Hepatocyte (in vitro differentiated cells): ENCODE measurements at regions not wholly inside any gene's neighbourhood (a gene's known extent, or its start where the extent isn't known, plus 50 kb on each side); places are given as distances from the start of the nearest gene placed in this dataset.

Experiments used
- DNase-seq: peaks from one replicate; pipeline ENCODE4 v3.0.0-alpha.2; 2016; ENCODE audit warnings: low spot score
- H2AFZ ChIP-seq: fragments of 200-600 bp; sonication (generic); 2 replicates; pipeline ENCODE4 v1.6.0; 2016; ENCODE audit warnings: antibody characterized with exemption, mild to moderate bottlenecking
- H3K27ac ChIP-seq: fragments of 200-600 bp; sonication (generic); 2 replicates; pipeline ENCODE4 v1.5.1; 2016; ENCODE audit warnings: mild to moderate bottlenecking
- H3K27me3 ChIP-seq: fragments of 200-600 bp; sonication (generic); 2 replicates; pipeline ENCODE4 v1.6.1; 2016
- H3K36me3 ChIP-seq: fragments of 200-600 bp; sonication (generic); replicated peaks from 2 replicates; pipeline ENCODE4 v1.5.1; 2016; ENCODE audit warnings: low read depth; ENCODE audit not compliant: insufficient read depth
- H3K4me1 ChIP-seq: fragments of 200-600 bp; sonication (generic); 2 replicates; pipeline ENCODE4 v1.5.1; 2016; ENCODE audit warnings: mild to moderate bottlenecking, moderate library complexity; ENCODE audit not compliant: insufficient read depth
- H3K4me2 ChIP-seq: fragments of 200-600 bp; sonication (generic); 2 replicates; pipeline ENCODE4 v1.6.0; 2016
- H3K4me3 ChIP-seq: fragments of 200-600 bp; sonication (generic); 2 replicates; pipeline ENCODE4 v1.5.1; 2016; ENCODE audit warnings: mild to moderate bottlenecking
- H3K79me2 ChIP-seq: fragments of 200-600 bp; sonication (generic); 2 replicates; pipeline ENCODE4 v1.6.0; 2017; ENCODE audit warnings: mild to moderate bottlenecking
- H3K9me2 ChIP-seq: fragments of 200-600 bp; sonication (generic); replicated peaks from 2 replicates; pipeline ENCODE4 v1.6.0; 2017; ENCODE audit warnings: mild to moderate bottlenecking; ENCODE audit not compliant: insufficient read depth
- H3K9me3 ChIP-seq: fragments of 200-600 bp; sonication (generic); 2 replicates; pipeline ENCODE4 v1.5.1; 2016; ENCODE audit warnings: low read depth, mild to moderate bottlenecking
- H4K20me1 ChIP-seq: fragments of 200-600 bp; sonication (generic); 2 replicates; pipeline ENCODE4 v1.6.0; 2016; ENCODE audit warnings: mild to moderate bottlenecking; ENCODE audit not compliant: insufficient read depth, poor library complexity, severe bottlenecking
- EZH2 ChIP-seq: fragments of 200-600 bp; sonication (generic); IDR thresholded peaks from 2 replicates; pipeline ENCODE4 v1.6.1; 2016; ENCODE audit warnings: antibody characterized with exemption, mild to moderate bottlenecking, borderline replicate concordance
- EZH2phosphoT487 ChIP-seq: fragments of 200-600 bp; sonication (generic); IDR thresholded peaks from one replicate; pipeline ENCODE4 v1.6.1; 2018; ENCODE audit warnings: antibody characterized with exemption, mild to moderate bottlenecking, low read depth, moderate library complexity; ENCODE audit not compliant: unreplicated experiment, severe bottlenecking
- WGBS: methylation state at CpG from one replicate; pipeline ENCODE4 v1.1.6; 2016; ENCODE audit warnings: low lambda C conversion rate; ENCODE audit errors: missing lambda C conversion rate; 5-methylcytosine and 5-hydroxymethylcytosine counted together
- TF ChIP-seq, protein P1 (sequence below): fragments of 200-600 bp; sonication (generic); IDR thresholded peaks from 2 replicates; pipeline ENCODE4 v1.5.1; 2016; ENCODE audit warnings: antibody characterized with exemption, mild to moderate bottlenecking; ENCODE audit not compliant: poor library complexity

DNA sequence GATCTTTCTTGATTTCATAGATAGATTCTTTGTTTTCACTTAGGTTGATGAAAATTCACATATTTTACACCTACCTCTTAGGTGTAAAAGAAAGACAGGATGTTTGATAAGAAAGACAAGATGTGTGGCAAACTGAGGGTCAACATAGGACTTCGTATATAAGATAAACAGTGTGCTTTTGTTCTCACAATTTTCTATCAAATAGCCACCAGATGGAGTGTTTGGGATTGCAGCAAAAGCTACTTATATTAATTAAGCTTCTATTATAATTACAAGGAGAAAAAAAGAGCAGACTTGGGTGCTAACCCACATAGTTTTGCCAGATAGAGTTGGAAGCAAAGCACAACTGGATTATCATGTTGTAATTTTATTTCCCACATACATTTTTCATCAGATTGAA lies 232.9 kb downstream of the CDH7 start:
- Histone ChIP-seq H3K79me2 (no peaks in the 10 kb centered on the region), H3K27me3 (no peaks in the 10 kb centered on the region), H2AFZ (no peak overlapping the region), H3K4me2 (no peak overlapping the region), H3K9me2 (no peaks in the 10 kb centered on the region), H3K4me1 (no peaks in the 10 kb centered on the region), H3K27ac (no peak overlapping the region), H4K20me1 (no peaks in the 10 kb centered on the region), H3K36me3 (no peaks in the 10 kb centered on the region), H3K4me3 (no peak overlapping the region), H3K9me3 (no peaks in the 10 kb centered on the region)
- no peak for DNase-seq
- WGBS, result 53% methylated on average over 1 of the region's 1 CpG
- TF ChIP-seq EZH2phosphoT487, result no peak
- TF ChIP-seq, protein P1, sequence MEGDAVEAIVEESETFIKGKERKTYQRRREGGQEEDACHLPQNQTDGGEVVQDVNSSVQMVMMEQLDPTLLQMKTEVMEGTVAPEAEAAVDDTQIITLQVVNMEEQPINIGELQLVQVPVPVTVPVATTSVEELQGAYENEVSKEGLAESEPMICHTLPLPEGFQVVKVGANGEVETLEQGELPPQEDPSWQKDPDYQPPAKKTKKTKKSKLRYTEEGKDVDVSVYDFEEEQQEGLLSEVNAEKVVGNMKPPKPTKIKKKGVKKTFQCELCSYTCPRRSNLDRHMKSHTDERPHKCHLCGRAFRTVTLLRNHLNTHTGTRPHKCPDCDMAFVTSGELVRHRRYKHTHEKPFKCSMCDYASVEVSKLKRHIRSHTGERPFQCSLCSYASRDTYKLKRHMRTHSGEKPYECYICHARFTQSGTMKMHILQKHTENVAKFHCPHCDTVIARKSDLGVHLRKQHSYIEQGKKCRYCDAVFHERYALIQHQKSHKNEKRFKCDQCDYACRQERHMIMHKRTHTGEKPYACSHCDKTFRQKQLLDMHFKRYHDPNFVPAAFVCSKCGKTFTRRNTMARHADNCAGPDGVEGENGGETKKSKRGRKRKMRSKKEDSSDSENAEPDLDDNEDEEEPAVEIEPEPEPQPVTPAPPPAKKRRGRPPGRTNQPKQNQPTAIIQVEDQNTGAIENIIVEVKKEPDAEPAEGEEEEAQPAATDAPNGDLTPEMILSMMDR, result no peak
- TF ChIP-seq EZH2, result no peak

DNA sequence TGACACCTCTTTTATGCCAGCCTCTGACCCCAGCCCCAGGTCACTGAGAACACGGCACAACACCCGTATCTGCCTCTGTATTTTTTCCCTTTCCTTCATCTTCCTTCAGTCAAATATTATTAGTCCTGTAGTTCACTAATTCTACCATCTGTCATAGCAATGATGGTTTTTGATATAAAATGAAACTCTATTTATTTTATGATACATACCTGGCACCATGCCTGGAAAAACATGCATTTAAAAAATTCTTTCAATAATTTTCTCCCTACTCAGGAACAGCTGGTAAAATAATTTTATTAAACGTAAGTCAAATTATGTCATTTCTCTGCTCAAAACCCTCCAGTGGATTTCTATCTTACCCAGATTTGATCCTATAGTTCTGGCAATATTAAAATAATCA lies 224.7 kb downstream of the CDH7 start:
- Histone ChIP-seq H3K4me3 (no peak overlapping the region), H3K9me3 (no peaks in the 10 kb centered on the region), H3K9me2 (no peaks in the 10 kb centered on the region), H3K27ac (no peak overlapping the region), H3K79me2 (no peaks in the 10 kb centered on the region), H2AFZ (no peak overlapping the region), H3K4me1 (no peaks in the 10 kb centered on the region), H3K4me2 (no peak overlapping the region), H4K20me1 (no peaks in the 10 kb centered on the region), H3K36me3 (no peaks in the 10 kb centered on the region), H3K27me3 (no peaks in the 10 kb centered on the region)
- TF ChIP-seq EZH2 (no peak), EZH2phosphoT487 (no peak)
- TF ChIP-seq, protein P1, result no peak
- no peak for DNase-seq
- 86% methylated on average over 3 of the region's 3 CpGs for WGBS

DNA sequence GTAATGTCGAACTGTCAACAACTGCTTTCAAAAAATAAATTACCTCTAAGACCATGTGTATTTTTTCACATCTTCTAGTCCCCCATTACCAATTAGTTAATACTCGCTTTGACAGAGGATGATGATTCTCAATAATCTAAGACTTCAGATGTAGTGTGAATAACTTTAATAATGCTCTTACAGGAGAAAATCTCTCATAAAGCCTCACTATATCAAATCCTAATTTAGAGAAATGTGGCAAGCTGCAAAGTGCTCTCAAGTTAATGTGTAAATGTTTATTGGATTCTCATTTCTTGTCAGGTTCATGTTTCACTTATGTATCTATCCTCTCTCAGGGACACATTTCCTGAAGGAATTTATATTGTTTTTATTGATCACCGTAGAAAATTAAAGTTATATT lies 223.9 kb downstream of the CDH7 start:
- no peak for DNase-seq
- Histone ChIP-seq H3K27ac (no peak overlapping the region), H3K4me1 (no peaks in the 10 kb centered on the region), H3K4me3 (no peak overlapping the region), H4K20me1 (no peaks in the 10 kb centered on the region), H3K9me2 (no peaks in the 10 kb centered on the region), H2AFZ (no peak overlapping the region), H3K9me3 (no peaks in the 10 kb centered on the region), H3K27me3 (no peaks in the 10 kb centered on the region), H3K79me2 (no peaks in the 10 kb centered on the region), H3K36me3 (no peaks in the 10 kb centered on the region), H3K4me2 (no peak overlapping the region)
- TF ChIP-seq EZH2phosphoT487 (no peak), EZH2 (no peak)
- TF ChIP-seq, protein P1, result no peak
- 84% methylated on average over 3 of the region's 3 CpGs for WGBS
